ENCODE measurements at regions not wholly inside any gene's neighbourhood (a gene's known extent, or its start where the extent isn't known, plus 50 kb on each side); places are given as distances from the start of the nearest gene placed in this dataset.
"Not testable (repeated sequence)": the region's sequence is repeated elsewhere in the genome, so short reads cannot be mapped to it uniquely, and the experiment has no call there.

GRCh38 chr22:11030571-11031410 lies 4497.2 kb upstream of the OR11H1 start:
- H3K9ac ChIP-seq (ENCODE audit: low read length); H3K27ac ChIP-seq (ENCODE audit: low read length); H3K27me3 ChIP-seq (ENCODE audit: insufficient read depth, low read depth, low read length); H3K4me3 ChIP-seq (ENCODE audit: low read length); H4K20me1 ChIP-seq (ENCODE audit: insufficient read depth); H3F3A ChIP-seq (ENCODE audit: insufficient read depth, low read length, poor library complexity, severe bottlenecking); H3K79me2 ChIP-seq (replicated peaks; ENCODE audit: insufficient read depth, low read length); H3K4me2 ChIP-seq (ENCODE audit: low read length); H2AFZ ChIP-seq (ENCODE audit: low read depth, low read length); H3K9me2 ChIP-seq (ENCODE audit: insufficient read depth, low read length); H3K36me3 ChIP-seq (ENCODE audit: insufficient read depth, low read length): not testable (repeated sequence)
- peaks cover 12% of the 10 kb centered on the region for H3K9me3 ChIP-seq (ENCODE audit: low read length)

- not testable (repeated sequence) for H3K27ac ChIP-seq (ENCODE audit: low read length); H3K36me3 ChIP-seq (ENCODE audit: insufficient read depth, low read length); H4K20me1 ChIP-seq (ENCODE audit: insufficient read depth); H3K4me3 ChIP-seq (ENCODE audit: low read length); H2AFZ ChIP-seq (ENCODE audit: low read depth, low read length); H3K9ac ChIP-seq (ENCODE audit: low read length); H3K9me2 ChIP-seq (ENCODE audit: insufficient read depth, low read length); H3F3A ChIP-seq (ENCODE audit: insufficient read depth, low read length, poor library complexity, severe bottlenecking); H3K79me2 ChIP-seq (replicated peaks; ENCODE audit: insufficient read depth, low read length); H3K4me2 ChIP-seq (ENCODE audit: low read length); H3K27me3 ChIP-seq (ENCODE audit: insufficient read depth, low read depth, low read length)
- peaks cover 16% of the 10 kb centered on the region for H3K9me3 ChIP-seq (ENCODE audit: low read length)
Measured at GRCh38 chr22:11032115-11032514, 4495.9 kb upstream of the OR11H1 start.

- not testable (repeated sequence) for H2AFZ ChIP-seq (ENCODE audit: low read depth, low read length); H3K79me2 ChIP-seq (replicated peaks; ENCODE audit: insufficient read depth, low read length); H3K4me2 ChIP-seq (ENCODE audit: low read length); H4K20me1 ChIP-seq (ENCODE audit: insufficient read depth); H3K4me3 ChIP-seq (ENCODE audit: low read length); H3K27me3 ChIP-seq (ENCODE audit: insufficient read depth, low read depth, low read length); H3K9me2 ChIP-seq (ENCODE audit: insufficient read depth, low read length); H3F3A ChIP-seq (ENCODE audit: insufficient read depth, low read length, poor library complexity, severe bottlenecking); H3K9ac ChIP-seq (ENCODE audit: low read length); H3K36me3 ChIP-seq (ENCODE audit: insufficient read depth, low read length); H3K27ac ChIP-seq (ENCODE audit: low read length)
- peaks cover 23% of the 10 kb centered on the region for H3K9me3 ChIP-seq (ENCODE audit: low read length)
Measured at GRCh38 chr22:11034660-11034987, 4493.4 kb upstream of the OR11H1 start.

GRCh38 chr22:11035031-11035873 lies 4492.7 kb upstream of the OR11H1 start:
- not testable (repeated sequence) for H3K27ac ChIP-seq (ENCODE audit: low read length); H3K9me2 ChIP-seq (ENCODE audit: insufficient read depth, low read length); H2AFZ ChIP-seq (ENCODE audit: low read depth, low read length); H3K27me3 ChIP-seq (ENCODE audit: insufficient read depth, low read depth, low read length); H3K36me3 ChIP-seq (ENCODE audit: insufficient read depth, low read length); H3K4me2 ChIP-seq (ENCODE audit: low read length); H4K20me1 ChIP-seq (ENCODE audit: insufficient read depth); H3K79me2 ChIP-seq (replicated peaks; ENCODE audit: insufficient read depth, low read length); H3F3A ChIP-seq (ENCODE audit: insufficient read depth, low read length, poor library complexity, severe bottlenecking); H3K4me3 ChIP-seq (ENCODE audit: low read length); H3K9ac ChIP-seq (ENCODE audit: low read length)
- H3K9me3 ChIP-seq (ENCODE audit: low read length) = peaks cover 23% of the 10 kb centered on the region

GRCh38 chr22:11037314-11037713 lies 4490.7 kb upstream of the OR11H1 start:
- peaks cover 19% of the 10 kb centered on the region for H3K9me3 ChIP-seq (ENCODE audit: low read length)
- not testable (repeated sequence) for H2AFZ ChIP-seq (ENCODE audit: low read depth, low read length); H3K36me3 ChIP-seq (ENCODE audit: insufficient read depth, low read length); H3K9me2 ChIP-seq (ENCODE audit: insufficient read depth, low read length); H3K79me2 ChIP-seq (replicated peaks; ENCODE audit: insufficient read depth, low read length); H3K4me3 ChIP-seq (ENCODE audit: low read length); H3K27me3 ChIP-seq (ENCODE audit: insufficient read depth, low read depth, low read length); H3K4me2 ChIP-seq (ENCODE audit: low read length); H3F3A ChIP-seq (ENCODE audit: insufficient read depth, low read length, poor library complexity, severe bottlenecking); H3K9ac ChIP-seq (ENCODE audit: low read length); H4K20me1 ChIP-seq (ENCODE audit: insufficient read depth); H3K27ac ChIP-seq (ENCODE audit: low read length)

- H3K9ac ChIP-seq (ENCODE audit: low read length); H3K4me3 ChIP-seq (ENCODE audit: low read length): not testable (repeated sequence)
Measured at GRCh38 chr22:11037814-11038213, 4490.2 kb upstream of the OR11H1 start.

GRCh38 chr22:11038786-11039185 lies 4489.2 kb upstream of the OR11H1 start:
- not testable (repeated sequence) for H3K27ac ChIP-seq (ENCODE audit: low read length); H3F3A ChIP-seq (ENCODE audit: insufficient read depth, low read length, poor library complexity, severe bottlenecking); H3K27me3 ChIP-seq (ENCODE audit: insufficient read depth, low read depth, low read length); H3K9me2 ChIP-seq (ENCODE audit: insufficient read depth, low read length); H2AFZ ChIP-seq (ENCODE audit: low read depth, low read length); H3K36me3 ChIP-seq (ENCODE audit: insufficient read depth, low read length); H3K4me2 ChIP-seq (ENCODE audit: low read length); H4K20me1 ChIP-seq (ENCODE audit: insufficient read depth); H3K79me2 ChIP-seq (replicated peaks; ENCODE audit: insufficient read depth, low read length); H3K9ac ChIP-seq (ENCODE audit: low read length); H3K4me3 ChIP-seq (ENCODE audit: low read length)
- H3K9me3 ChIP-seq (ENCODE audit: low read length) = peaks cover 22% of the 10 kb centered on the region

More at GRCh38 chr22:11037814-11038213, 4490.2 kb upstream of the OR11H1 start:
- H3K27ac ChIP-seq (ENCODE audit: low read length); H2AFZ ChIP-seq (ENCODE audit: low read depth, low read length); H3K4me2 ChIP-seq (ENCODE audit: low read length); H4K20me1 ChIP-seq (ENCODE audit: insufficient read depth); H3K79me2 ChIP-seq (replicated peaks; ENCODE audit: insufficient read depth, low read length); H3K36me3 ChIP-seq (ENCODE audit: insufficient read depth, low read length); H3K27me3 ChIP-seq (ENCODE audit: insufficient read depth, low read depth, low read length); H3F3A ChIP-seq (ENCODE audit: insufficient read depth, low read length, poor library complexity, severe bottlenecking); H3K9me2 ChIP-seq (ENCODE audit: insufficient read depth, low read length): not testable (repeated sequence)
- H3K9me3 ChIP-seq (ENCODE audit: low read length) = peaks cover 19% of the 10 kb centered on the region

- not testable (repeated sequence) for H3K4me3 ChIP-seq (ENCODE audit: low read length); H4K20me1 ChIP-seq (ENCODE audit: insufficient read depth); H3K79me2 ChIP-seq (replicated peaks; ENCODE audit: insufficient read depth, low read length); H3K27me3 ChIP-seq (ENCODE audit: insufficient read depth, low read depth, low read length); H3K4me2 ChIP-seq (ENCODE audit: low read length); H3K9ac ChIP-seq (ENCODE audit: low read length); H2AFZ ChIP-seq (ENCODE audit: low read depth, low read length); H3F3A ChIP-seq (ENCODE audit: insufficient read depth, low read length, poor library complexity, severe bottlenecking); H3K27ac ChIP-seq (ENCODE audit: low read length); H3K36me3 ChIP-seq (ENCODE audit: insufficient read depth, low read length); H3K9me2 ChIP-seq (ENCODE audit: insufficient read depth, low read length)
- peaks cover 15% of the 10 kb centered on the region for H3K9me3 ChIP-seq (ENCODE audit: low read length)
Measured at GRCh38 chr22:11041416-11041815, 4486.6 kb upstream of the OR11H1 start.
